Endothelial cell of hepatic sinusoid (primary cell): ENCODE measurements at regions not wholly inside any gene's neighbourhood (a gene's known extent, or its start where the extent isn't known, plus 50 kb on each side); places are given as distances from the start of the nearest gene placed in this dataset.

ENCODE experiments used
- in situ Hi-C: cut with HindIII; loops from 2 replicates; pipeline ENCODE4 v1.10.0; 2017; ENCODE audit warnings: low sequenced_read_pairs

DNA sequence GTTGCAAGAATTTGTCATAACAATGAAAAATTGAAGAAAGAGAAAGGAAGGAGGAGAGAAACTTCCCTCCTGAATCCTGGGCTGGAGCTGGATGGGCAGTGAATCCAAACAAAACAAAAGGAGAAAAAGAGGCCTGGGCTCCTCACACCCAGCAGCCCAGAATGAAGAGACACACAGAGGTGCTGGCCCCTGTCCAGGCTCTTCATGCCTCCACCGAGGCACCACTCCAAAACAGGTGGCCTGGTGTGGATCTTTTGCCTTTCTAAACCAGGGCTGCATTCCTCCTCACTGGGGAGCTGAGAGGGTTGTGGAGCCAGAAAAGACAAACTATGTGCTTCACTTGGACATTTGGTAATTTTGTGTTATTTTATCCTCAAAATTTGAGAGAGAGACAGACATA lies 76.0 kb downstream of the FAM124B start:
- in situ Hi-C loops: no loop called here

DNA sequence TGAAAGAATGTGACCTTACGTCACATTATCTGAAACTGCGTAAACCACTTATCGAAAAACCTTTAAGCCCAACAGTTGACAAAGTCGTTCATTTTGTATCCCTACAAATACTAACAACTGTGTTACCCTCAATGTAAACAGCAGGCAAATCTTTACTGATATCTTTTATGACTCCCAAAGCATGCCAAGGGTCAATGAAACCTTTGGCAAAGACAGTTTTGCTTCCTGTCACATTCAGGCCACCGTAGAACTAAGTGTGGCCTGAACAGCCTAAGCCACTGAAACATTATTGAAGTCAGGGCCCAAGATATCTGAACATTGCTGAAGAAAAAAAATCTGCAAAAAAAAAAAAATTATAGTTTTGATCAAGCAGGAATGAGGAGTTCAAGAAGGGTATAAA lies 77.3 kb downstream of the FAM124B start:
- in situ Hi-C loops: no loop called here

DNA sequence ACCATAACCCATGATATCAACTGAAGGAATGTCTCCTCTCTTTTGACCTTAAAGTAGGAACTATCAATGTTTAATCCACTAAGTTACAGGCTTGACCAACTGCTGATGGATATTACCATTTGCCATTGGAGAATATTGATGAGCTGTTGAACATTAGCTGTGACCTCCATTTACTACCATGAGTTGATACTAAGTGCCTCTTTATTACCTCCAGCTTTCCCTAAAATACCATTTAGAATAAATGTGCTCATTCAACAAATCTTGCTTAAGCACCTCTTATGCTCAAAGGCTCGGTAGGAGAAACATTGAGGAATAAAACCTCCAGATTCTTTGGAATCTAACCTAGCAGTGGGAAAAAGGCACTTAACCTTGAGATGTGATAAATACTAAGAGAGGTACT lies 81.2 kb downstream of the FAM124B start:
- in situ Hi-C loops: no loop called here

DNA sequence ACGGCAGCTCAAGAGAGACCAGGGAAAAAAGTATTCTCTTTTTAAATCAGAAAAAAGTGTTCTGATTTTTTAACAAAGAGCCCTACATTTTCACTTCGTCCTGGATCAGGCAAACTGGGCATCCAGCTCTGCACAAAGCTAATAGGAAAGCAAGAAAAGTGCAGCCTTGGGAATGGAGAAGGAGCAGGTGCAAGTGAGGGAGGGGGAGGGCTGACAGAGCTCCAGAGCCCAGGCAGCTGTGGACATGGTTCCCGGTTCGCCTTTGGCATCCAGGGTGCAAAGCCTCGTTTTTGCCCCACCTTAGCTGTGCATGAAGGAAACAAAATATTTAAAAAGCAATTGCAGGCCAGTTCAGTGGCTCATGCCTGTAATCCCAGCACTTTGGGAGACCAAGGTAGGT lies 82.2 kb downstream of the FAM124B start:
- in situ Hi-C loops: no loop called here

DNA sequence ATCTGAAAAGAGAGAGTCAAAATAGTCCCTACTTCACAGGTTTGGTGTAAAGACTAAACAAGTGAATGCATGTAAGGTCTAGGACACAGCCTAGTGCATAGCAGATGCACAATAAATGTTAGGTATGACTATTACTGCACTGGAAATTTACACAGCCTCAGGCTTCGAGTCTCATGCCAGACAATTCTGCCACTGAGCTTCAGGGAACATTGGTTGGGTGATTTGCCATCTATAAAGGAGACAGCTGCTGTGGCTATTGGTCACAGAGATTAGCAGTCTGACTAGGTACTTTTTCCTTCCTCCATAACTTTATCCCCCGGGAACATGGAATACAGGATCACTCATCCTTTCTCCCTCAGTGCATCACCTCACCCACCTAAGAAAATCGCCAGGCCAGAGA lies 89.2 kb downstream of the FAM124B start:
- in situ Hi-C loops: no loop called here

DNA sequence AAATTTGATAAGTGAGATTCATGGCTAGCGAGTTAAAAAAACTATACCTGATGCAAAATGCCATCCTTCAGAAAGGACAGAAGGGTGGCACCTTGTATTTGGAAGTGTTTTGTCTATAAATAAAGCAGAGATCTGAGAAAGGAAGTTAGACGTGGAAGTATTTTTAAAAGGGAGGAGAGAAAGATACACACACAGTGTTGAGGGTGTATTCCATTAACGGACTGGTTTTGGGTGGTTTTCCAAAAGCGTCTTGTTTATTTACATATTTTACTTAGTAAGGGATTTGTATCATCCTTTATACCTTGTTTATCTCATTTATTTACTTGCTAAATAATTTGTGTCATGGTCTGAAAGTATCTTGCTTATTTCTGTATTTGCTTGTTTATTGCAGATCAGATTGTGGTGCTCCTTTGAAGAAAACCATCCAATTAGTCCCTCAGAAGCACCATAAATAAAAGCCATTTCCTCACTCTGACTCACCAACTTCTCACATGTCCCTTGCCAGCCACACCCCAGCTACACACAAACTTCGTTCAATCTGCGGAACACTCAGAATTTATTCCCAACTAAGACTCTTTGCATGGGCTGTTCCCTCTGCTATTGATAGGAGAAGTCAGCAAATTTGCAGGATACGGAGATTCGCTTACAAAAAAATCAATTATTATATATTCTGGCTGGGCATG lies 90.8 kb downstream of the FAM124B start:
- in situ Hi-C loops: no loop called here

DNA sequence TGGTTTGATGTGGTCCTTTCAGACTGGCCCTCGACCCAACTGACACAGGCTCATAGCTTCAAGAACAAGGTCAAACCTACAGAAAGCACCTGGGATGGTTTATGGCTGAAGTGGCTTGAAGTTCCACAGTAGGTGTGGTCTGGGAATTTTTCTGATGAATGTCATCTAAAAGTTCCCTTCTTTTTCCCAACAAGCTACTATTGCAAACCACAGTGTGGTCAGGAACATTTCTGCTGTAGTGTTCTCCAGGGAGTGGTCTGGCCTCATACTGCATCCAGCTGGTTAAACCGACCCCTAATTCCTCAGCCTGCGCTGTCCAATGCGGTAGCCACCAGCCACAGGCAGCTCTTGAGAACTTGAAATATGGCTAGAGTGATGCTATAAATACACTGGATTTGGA lies 92.7 kb downstream of the FAM124B start:
- in situ Hi-C loops: no loop called here

DNA sequence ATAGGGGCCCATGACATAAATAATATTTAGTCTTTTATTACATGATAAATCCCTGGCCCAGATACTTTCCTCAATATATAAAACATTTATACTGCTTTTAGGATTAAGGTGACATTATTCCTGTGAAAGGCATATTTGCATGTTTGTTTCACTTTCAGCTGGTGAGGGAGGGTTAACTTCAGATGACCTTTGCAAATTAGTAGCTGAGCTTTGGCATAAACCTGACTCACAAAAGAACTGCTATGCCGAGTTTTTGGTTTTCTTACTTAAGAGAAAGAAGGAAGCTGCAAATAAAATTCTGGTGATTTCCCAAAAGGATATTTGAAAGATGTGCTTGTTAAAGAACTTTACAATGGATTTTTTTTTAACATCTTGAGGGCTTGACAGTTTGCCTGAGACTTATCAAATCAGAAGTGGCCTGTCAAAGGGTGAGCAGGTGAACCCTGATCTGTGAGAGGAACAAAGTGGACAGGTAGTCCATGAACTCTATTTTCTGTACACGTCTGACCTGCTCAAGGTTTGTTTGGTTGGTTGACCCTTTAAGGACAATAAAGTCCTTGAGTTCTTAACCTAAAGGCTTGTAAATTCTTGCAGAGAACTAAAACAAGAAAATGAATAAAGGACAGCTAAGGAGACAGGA lies 93.5 kb downstream of the FAM124B start:
- in situ Hi-C loops: no loop called here

DNA sequence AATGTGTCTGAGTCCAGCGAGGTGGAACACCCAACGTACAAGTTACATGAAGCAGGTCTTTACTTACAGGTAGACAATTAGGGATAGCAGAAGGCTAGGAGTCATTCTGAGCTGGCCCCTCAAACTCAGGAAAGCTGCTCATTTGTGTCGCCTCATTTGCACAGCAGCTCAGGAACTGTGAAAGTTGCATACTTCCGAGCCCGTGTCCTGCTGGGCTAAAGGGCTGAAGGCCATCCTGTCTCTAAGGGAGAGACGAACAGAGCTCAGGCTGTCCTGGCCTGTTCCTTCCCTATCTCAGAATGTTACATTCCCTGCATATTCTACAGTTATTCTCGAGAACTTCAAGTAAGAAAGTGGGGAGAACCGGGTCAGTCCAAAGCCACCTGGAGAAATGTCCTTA lies 99.0 kb downstream of the FAM124B start:
- in situ Hi-C loops: no loop called here

DNA sequence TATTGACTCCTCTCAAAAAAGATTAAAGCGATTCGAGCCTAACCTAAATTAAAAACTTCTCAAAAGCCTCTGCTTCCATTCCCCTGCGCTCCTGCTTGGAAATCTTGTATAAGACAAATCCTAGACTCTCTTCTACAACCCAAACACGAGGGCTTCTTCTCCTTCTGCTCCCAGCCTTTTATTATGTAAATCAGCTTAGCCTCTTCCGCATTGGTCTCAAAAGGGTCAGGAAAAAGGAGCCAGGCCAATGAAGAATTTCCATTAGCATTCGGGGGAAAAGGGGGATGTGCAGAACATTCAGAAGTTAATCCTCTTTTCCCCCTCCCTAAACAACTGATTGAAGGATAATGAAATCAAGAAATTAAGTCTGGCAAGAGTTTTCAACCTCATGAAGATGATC lies 107.9 kb downstream of the FAM124B start:
- in situ Hi-C loops: loop anchor here (5.0 kb wide), 1 partner anchor 58 kb away; no protein-coding TSS in a partner anchor

DNA sequence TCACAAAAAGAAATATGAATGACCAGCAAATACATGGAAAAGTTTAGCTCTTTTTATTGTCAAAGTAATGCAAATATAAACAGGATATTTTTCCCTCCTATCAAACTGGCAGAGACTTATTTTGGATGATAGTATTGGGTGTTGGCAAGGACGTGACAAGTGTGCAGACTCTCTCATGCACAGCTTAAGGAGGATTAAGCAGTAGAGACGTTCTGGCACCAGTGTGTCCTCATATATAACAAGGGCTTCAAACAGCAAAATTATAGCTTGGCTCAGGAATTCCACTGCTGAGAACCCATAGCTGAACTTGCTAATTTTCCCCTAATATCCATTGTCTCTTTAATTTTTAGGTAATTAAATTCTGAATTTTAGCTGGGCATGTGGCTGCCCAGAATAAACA lies 114.4 kb downstream of the FAM124B start:
- in situ Hi-C loops: no loop called here

DNA sequence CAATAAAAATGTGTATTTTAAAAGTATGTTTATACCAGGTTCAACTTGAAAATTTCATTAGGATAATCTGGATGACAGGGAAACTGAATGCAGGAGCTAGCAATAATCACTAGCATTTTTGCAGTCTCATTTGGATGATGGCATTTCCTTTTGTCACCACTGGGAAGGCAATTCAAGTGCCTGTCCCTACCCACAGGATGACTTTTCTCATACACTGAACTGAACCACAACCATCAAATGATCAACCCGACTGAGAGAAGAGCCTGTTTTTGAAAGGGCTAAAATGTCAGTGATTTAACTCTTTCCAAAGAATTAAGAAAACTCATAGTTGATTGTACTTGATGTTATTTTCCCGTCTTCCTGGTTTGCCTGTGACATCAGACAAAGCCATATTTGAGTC lies 115.0 kb downstream of the FAM124B start:
- in situ Hi-C loops: no loop called here

DNA sequence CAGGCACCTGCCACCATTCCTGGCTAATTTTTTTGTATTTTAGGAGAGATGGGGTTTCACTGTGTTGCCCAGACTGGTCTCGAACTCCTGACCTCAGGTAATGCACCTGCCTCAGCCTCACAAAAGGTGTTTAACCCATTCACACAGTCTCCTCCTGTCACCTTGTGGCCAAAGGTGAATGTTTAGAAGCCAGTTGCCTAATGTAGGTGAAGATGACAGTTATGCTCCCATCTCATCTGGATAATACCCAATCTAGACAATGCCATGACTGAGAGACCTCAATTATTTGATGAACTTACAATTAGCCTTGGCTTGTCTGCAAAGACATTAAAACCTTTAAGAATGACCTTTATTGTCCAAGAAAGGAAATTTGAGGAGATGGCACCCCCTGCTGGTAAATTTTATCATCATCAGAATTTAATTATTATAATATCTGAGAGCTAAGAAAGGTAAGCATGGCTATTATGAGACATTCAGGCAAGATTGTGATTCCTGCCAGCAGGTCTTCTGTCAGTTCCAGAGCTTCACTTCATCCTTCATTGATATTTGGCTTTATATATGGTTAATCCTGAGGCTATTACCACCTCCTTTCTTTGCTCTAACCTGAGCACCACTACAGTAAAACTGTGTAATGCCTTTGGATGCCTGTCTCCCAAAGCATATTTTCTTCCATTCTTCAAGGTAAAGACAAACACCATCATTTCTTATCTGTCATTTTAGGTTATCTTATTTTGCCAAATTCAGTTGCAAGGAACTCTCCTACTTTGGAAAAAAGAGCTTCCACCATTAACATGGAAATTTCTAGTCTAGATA lies 117.6 kb downstream of the FAM124B start:
- in situ Hi-C loops: no loop called here

DNA sequence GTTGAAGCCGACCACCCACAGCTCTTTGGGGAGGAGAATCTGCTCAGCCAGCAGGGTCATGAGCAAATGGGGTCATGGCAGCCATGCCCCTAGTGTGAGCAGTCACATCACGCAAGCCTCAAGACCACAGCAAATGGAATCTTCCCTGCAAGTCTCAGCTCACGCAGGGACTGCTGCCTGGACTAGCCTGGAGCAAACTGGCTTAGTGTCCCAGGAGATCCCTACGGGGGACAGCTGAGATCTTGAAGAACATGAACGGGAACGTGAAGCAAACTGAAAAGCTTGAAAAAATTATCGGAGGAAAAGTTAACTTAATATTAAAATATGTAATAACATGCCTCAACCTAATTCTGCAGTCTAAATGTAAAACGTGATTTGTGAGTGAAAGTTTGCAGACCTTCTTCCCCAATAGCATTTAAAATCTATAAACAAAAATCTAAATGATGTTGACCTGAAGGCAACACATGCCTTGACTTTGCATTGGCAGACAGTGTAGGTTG lies 118.4 kb downstream of the FAM124B start:
- in situ Hi-C loops: no loop called here

DNA sequence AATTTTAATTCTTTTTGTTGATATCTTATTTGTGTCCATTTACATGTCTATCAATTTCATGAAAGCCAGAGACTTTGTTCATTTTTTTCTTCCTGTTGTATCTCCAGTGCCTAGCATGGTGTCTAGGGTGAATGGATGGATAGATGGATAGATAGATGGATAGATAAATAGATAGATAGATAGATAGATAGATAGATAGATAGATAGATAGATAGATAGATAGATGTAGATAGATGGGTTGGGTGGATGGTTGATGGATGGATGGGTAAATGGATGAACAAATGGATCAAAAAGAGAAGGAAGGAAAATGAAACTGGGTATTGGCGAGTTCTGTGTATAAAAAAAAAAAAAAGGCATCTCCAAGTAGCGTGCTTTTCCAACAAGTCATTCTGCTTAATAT lies 120.5 kb downstream of the FAM124B start:
- in situ Hi-C loops: no loop called here

DNA sequence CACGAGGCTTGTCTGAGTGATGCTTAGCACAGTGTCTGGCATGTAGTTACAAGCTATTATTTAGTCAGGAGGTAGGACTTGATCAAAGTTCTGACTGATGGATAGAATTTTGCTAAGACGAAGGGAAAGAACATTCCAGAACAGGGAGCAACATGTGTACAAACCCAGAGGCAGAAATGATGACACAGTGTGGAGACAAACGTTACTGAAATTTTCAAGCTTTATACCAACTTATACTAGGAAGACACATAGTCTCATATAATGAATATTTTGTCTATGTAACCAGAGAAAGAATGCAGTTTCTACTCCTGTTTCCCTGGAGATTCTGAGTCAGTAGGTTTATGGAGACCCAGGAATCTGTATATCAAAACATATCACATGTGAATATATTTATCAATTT lies 123.4 kb downstream of the FAM124B start:
- in situ Hi-C loops: loop anchor here (5.0 kb wide), 3 partner anchors 46 to 276 kb away; no protein-coding TSS in a partner anchor

DNA sequence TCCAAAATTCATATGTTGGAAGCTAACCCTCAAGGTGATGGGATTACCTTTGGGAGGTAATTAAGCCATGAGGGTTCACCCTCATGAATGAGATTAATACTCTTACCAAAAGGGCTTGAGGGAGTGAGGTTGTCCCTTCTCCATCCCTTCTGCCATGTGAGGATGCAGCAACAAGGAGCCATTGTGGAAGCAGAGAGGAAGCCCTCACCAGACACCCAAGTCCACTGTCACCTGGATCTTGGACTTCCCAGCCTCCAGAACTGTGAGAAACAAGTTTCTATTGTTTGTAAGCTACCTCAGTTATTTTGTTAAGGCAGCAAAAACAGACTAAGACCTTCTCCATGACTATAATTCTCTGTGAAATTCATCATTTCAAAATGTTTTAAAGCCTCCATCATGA lies 125.7 kb downstream of the FAM124B start:
- in situ Hi-C loops: loop anchor here (5.0 kb wide), 3 partner anchors 44 to 274 kb away; no protein-coding TSS in a partner anchor

DNA sequence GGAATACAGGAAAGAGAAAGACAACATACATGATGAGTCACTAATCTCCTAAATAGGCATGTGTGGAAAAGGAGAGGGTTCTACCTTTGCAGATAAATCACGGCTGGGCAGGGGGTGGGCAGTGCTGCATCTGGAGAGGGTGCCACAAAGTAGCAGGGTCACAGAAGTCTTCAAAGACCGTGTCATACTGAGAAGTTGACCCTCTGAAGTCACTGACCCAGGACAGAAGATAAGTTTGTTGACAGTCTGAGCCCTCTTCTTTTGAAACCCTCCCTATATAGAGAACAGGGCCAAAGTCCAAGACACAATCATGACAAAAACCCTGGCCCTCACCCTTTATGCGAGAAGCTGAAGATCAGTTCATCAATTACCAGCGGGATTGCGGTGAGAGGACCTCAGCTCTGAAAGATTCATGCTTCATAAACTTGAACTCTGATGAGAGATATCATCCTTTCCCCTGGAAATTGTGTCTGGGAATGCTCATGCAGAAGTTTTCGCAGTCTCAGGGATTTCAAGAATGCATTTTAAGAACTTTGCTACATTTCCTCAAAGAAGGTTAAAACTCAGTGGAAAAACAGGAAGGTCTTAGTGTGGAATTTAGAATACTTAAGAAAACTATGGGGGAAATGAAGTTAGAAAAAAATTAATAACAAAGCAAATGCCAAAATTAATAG lies 129.5 kb downstream of the FAM124B start:
- in situ Hi-C loops: no loop called here

DNA sequence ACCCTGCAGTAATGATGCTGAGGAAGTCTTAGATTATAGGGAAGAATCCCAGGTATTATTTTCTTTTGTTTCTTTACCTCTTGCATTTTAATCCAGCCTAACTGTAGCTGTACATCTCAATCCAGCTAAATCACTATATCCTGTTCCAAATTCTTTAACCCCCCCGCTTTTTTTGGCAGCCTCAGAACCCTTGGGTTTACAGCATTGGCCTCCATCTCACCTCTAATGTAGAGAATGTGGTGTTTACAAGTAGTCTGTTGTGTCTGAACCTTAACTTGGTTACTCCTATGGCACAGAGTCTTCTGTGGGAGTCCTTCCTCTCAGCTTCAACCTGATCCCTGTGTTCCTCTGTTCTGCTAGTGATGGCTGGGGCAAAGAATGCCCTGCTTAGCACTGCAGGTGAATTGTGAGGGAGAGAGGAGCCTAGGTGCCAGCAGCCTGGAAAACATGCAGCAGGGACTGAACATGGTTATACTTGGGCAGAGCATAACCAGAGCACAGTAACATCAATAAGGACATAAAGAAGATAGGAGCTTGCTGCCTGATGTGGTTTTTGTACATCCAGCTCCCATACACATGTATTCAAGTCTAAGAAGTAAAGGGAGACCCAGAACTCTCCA lies 130.2 kb downstream of the FAM124B start:
- in situ Hi-C loops: no loop called here

DNA sequence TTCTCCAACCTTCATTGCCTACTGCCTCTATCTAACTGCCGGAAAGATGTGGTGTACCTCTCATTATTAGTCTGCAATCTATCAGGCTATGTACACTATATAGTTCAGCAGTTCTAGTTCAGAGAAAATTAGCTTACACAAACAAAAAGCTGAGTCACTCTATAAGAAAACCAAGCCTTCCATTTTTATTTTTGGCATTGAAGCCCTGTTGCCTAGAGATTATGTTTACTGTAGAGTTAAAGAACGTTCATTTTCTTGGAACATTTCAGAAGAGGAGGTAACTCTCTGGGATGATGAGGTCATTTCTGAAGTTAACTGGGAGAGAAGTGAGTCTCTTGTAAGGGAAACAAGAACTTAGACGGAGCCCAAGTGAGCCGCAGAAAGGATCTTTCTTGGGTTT lies 133.5 kb downstream of the FAM124B start:
- in situ Hi-C loops: no loop called here

DNA sequence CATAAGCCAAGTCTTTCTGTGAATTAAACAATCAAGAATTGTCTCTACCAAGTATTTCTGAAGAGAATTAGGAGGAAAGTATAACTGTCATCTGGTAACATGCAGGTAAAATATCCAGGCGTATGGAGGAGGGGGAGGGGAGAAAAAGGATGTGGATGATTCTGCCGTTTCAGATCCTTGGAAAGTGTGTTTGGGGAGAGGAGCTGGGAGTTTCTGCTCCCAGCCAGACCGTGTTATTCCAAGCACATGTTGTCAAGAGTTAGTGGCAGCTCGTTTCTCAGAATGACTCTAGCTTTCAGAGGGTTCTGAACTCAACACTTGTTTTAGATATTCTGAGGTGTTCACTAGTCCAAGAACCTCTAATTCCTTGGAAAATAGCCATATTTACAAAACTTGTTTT lies 137.6 kb downstream of the FAM124B start:
- in situ Hi-C loops: no loop called here
